SU-DHL-6 (cell line): ENCODE measurements at regions not wholly inside any gene's neighbourhood (a gene's known extent, or its start where the extent isn't known, plus 50 kb on each side); places are given as distances from the start of the nearest gene placed in this dataset.

ENCODE experiments used
- H2AFZ ChIP-seq: fragments of 200-600 bp; sonication (generic); 2 replicates; pipeline ENCODE4 v1.6.1; 2014; ENCODE audit warnings: low read depth, mild to moderate bottlenecking, moderate library complexity, mixed read lengths, antibody characterized with exemption, low read length; ENCODE audit not compliant: severe bottlenecking
- H3F3A ChIP-seq: fragments of 200-600 bp; shearing (Covaris generic); 2 replicates; pipeline ENCODE4 v1.6.0; 2016; ENCODE audit warnings: antibody characterized with exemption, mild to moderate bottlenecking; ENCODE audit not compliant: insufficient read depth
- H3K27ac ChIP-seq: fragments of 200-600 bp; sonication (generic); 2 replicates; pipeline ENCODE4 v1.5.1; 2016; ENCODE audit warnings: low read depth, mild to moderate bottlenecking, low read length, moderate library complexity, mixed read lengths
- H3K27me3 ChIP-seq: fragments of 200-600 bp; sonication (generic), shearing (Covaris generic); 2 replicates; pipeline ENCODE4 v1.6.0; 2014; ENCODE audit warnings: mild to moderate bottlenecking, low read length
- H3K36me3 ChIP-seq: fragments of 200-600 bp; sonication (generic); 2 replicates; pipeline ENCODE4 v1.6.1; 2014; ENCODE audit warnings: mild to moderate bottlenecking, low read length, mixed read lengths
- H3K4me2 ChIP-seq: fragments of 300-600, 200-600 bp; shearing (Covaris generic), sonication (generic); 2 replicates; pipeline ENCODE4 v1.6.0; 2014; ENCODE audit warnings: low read length, low read depth, mild to moderate bottlenecking; ENCODE audit not compliant: poor library complexity, severe bottlenecking
- H3K4me3 ChIP-seq: fragments of 200-600 bp; sonication (generic); 2 replicates; pipeline ENCODE4 v1.5.1; 2014; ENCODE audit warnings: antibody characterized with exemption, low read length, mild to moderate bottlenecking, mixed read lengths; ENCODE audit not compliant: insufficient read depth, poor library complexity, severe bottlenecking
- H3K79me2 ChIP-seq: fragments of 200-600 bp; sonication (generic); 2 replicates; pipeline ENCODE4 v1.6.1; 2014; ENCODE audit warnings: mild to moderate bottlenecking, low read length, moderate library complexity; ENCODE audit not compliant: insufficient read depth
- H3K9ac ChIP-seq: fragments of 200-600 bp; sonication (generic); 2 replicates; pipeline ENCODE4 v1.7.0; 2014; ENCODE audit warnings: mild to moderate bottlenecking, low read length
- H3K9me2 ChIP-seq: fragments of 200-600 bp; sonication (generic); replicated peaks from 2 replicates; pipeline ENCODE4 v1.6.1; 2014; ENCODE audit warnings: low read length; ENCODE audit not compliant: insufficient read depth
- H3K9me3 ChIP-seq: fragments of 200-600 bp; sonication (generic); 2 replicates; pipeline ENCODE4 v1.6.1; 2014; ENCODE audit warnings: low read length, mixed read lengths; ENCODE audit not compliant: insufficient read depth
- H4K20me1 ChIP-seq: fragments of 200-600 bp; sonication (generic); 2 replicates; pipeline ENCODE4 v1.6.1; 2014; ENCODE audit warnings: low read depth, mild to moderate bottlenecking, antibody characterized with exemption, low read length, moderate library complexity, mixed read lengths
- EZH2phosphoT487 ChIP-seq: fragments of 200-600 bp; sonication (generic), shearing (Covaris generic); conservative IDR thresholded peaks from 2 replicates; pipeline ENCODE4 v1.6.1; 2018; ENCODE audit warnings: mild to moderate bottlenecking, antibody characterized with exemption, low read length, moderate library complexity, mixed read lengths
- TF ChIP-seq, protein P1 (sequence below): fragments of 200-600 bp; sonication (generic); IDR thresholded peaks from one replicate; pipeline ENCODE4 v1.5.1; 2017; ENCODE audit warnings: antibody characterized with exemption, mild to moderate bottlenecking, low read length, moderate library complexity; ENCODE audit not compliant: insufficient read depth, poor library complexity, severe bottlenecking

- Histone ChIP-seq H3K9me2 (no peaks in the 10 kb centered on the region), H3K27ac (no peak overlapping the region), H3K27me3 (no peaks in the 10 kb centered on the region), H3K4me3 (no peak overlapping the region), H3K79me2 (no peaks in the 10 kb centered on the region), H3K9ac (no peak overlapping the region), H2AFZ (no peak overlapping the region), H3K36me3 (no peaks in the 10 kb centered on the region), H4K20me1 (no peaks in the 10 kb centered on the region), H3F3A (no peaks in the 10 kb centered on the region), H3K9me3 (no peaks in the 10 kb centered on the region), H3K4me2 (no peak overlapping the region)
- TF ChIP-seq EZH2phosphoT487: no peak
- TF ChIP-seq, protein P1, sequence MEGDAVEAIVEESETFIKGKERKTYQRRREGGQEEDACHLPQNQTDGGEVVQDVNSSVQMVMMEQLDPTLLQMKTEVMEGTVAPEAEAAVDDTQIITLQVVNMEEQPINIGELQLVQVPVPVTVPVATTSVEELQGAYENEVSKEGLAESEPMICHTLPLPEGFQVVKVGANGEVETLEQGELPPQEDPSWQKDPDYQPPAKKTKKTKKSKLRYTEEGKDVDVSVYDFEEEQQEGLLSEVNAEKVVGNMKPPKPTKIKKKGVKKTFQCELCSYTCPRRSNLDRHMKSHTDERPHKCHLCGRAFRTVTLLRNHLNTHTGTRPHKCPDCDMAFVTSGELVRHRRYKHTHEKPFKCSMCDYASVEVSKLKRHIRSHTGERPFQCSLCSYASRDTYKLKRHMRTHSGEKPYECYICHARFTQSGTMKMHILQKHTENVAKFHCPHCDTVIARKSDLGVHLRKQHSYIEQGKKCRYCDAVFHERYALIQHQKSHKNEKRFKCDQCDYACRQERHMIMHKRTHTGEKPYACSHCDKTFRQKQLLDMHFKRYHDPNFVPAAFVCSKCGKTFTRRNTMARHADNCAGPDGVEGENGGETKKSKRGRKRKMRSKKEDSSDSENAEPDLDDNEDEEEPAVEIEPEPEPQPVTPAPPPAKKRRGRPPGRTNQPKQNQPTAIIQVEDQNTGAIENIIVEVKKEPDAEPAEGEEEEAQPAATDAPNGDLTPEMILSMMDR: no peak
Measured at GRCh38 chr5:126093718-126094117, 329.5 kb upstream of the GRAMD2B start.

GRCh38 chr5:126094991-126095390 is 328.2 kb upstream of the GRAMD2B start:
- H3K4me2 ChIP-seq: no peak overlapping the region
- no peak overlapping the region for H2AFZ ChIP-seq
- H3K27me3 ChIP-seq: no peaks in the 10 kb centered on the region
- no peaks in the 10 kb centered on the region for H3K36me3 ChIP-seq
- no peaks in the 10 kb centered on the region for H3K79me2 ChIP-seq
- H3K9me2 ChIP-seq: no peaks in the 10 kb centered on the region
- H3K4me3 ChIP-seq: no peak overlapping the region
- TF ChIP-seq, protein P1: no peak
- TF ChIP-seq EZH2phosphoT487: no peak
- no peaks in the 10 kb centered on the region for H4K20me1 ChIP-seq
- H3K9ac ChIP-seq: no peak overlapping the region
- H3F3A ChIP-seq: no peaks in the 10 kb centered on the region
- no peaks in the 10 kb centered on the region for H3K9me3 ChIP-seq
- H3K27ac ChIP-seq: no peak overlapping the region

- no peak overlapping the region for H3K4me3 ChIP-seq
- no peaks in the 10 kb centered on the region for H3K79me2 ChIP-seq
- H3K27ac ChIP-seq: no peak overlapping the region
- no peak for TF ChIP-seq EZH2phosphoT487
- TF ChIP-seq, protein P1: no peak
- no peak overlapping the region for H3K4me2 ChIP-seq
- no peaks in the 10 kb centered on the region for H3K9me3 ChIP-seq
- H2AFZ ChIP-seq: no peak overlapping the region
- no peaks in the 10 kb centered on the region for H3K36me3 ChIP-seq
- no peaks in the 10 kb centered on the region for H3K27me3 ChIP-seq
- no peaks in the 10 kb centered on the region for H3F3A ChIP-seq
- H3K9me2 ChIP-seq: no peaks in the 10 kb centered on the region
- H3K9ac ChIP-seq: no peak overlapping the region
- no peaks in the 10 kb centered on the region for H4K20me1 ChIP-seq
Measured at GRCh38 chr5:126096442-126097006, 326.7 kb upstream of the GRAMD2B start.

GRCh38 chr5:126097876-126098275 is 325.3 kb upstream of the GRAMD2B start:
- H3K4me3 ChIP-seq: no peak overlapping the region
- no peak overlapping the region for H3K27ac ChIP-seq
- H3K36me3 ChIP-seq: no peaks in the 10 kb centered on the region
- TF ChIP-seq EZH2phosphoT487: no peak
- TF ChIP-seq, protein P1: no peak
- H3K4me2 ChIP-seq: no peak overlapping the region
- no peaks in the 10 kb centered on the region for H3K79me2 ChIP-seq
- H3F3A ChIP-seq: no peaks in the 10 kb centered on the region
- no peaks in the 10 kb centered on the region for H4K20me1 ChIP-seq
- no peak overlapping the region for H3K9ac ChIP-seq
- H3K9me3 ChIP-seq: no peaks in the 10 kb centered on the region
- no peaks in the 10 kb centered on the region for H3K9me2 ChIP-seq
- no peak overlapping the region for H2AFZ ChIP-seq
- no peaks in the 10 kb centered on the region for H3K27me3 ChIP-seq
